Adipocyte (in vitro differentiated cells): ENCODE measurements at regions not wholly inside any gene's neighbourhood (a gene's known extent, or its start where the extent isn't known, plus 50 kb on each side); places are given as distances from the start of the nearest gene placed in this dataset.
"Not testable (repeated sequence)": the region's sequence is repeated elsewhere in the genome, so short reads cannot be mapped to it uniquely, and the experiment has no call there.

Experiments used
- DNase-seq: peaks from one replicate; pipeline ENCODE4 v3.0.0-alpha.2; 2015; ENCODE audit warnings: low read depth
- H3K27me3 ChIP-seq: replicated peaks from 2 replicates; pipeline ENCODE4 v1.7.0; 2013; ENCODE audit warnings: mild to moderate bottlenecking, low read length, moderate library complexity; ENCODE audit not compliant: control insufficient read depth, insufficient read depth
- H3K36me3 ChIP-seq: 2 replicates; pipeline ENCODE4 v1.7.0; 2013; ENCODE audit warnings: low read length, mild to moderate bottlenecking, moderate library complexity; ENCODE audit not compliant: control insufficient read depth, insufficient read depth, severe bottlenecking
- H3K4me1 ChIP-seq: 2 replicates; pipeline ENCODE4 v1.7.0; 2013; ENCODE audit warnings: mild to moderate bottlenecking, low read length, moderate library complexity; ENCODE audit not compliant: control insufficient read depth, insufficient read depth
- H3K4me3 ChIP-seq: 2 replicates; pipeline ENCODE4 v1.7.0; 2013; ENCODE audit warnings: mild to moderate bottlenecking, low read length, moderate library complexity
- H3K9ac ChIP-seq: 2 replicates; pipeline ENCODE4 v1.7.0; 2013; ENCODE audit warnings: mild to moderate bottlenecking, low read length, moderate library complexity
- H3K9me3 ChIP-seq: 2 replicates; pipeline ENCODE4 v1.7.0; 2013; ENCODE audit warnings: mild to moderate bottlenecking, low read length, moderate library complexity; ENCODE audit not compliant: control insufficient read depth

DNA sequence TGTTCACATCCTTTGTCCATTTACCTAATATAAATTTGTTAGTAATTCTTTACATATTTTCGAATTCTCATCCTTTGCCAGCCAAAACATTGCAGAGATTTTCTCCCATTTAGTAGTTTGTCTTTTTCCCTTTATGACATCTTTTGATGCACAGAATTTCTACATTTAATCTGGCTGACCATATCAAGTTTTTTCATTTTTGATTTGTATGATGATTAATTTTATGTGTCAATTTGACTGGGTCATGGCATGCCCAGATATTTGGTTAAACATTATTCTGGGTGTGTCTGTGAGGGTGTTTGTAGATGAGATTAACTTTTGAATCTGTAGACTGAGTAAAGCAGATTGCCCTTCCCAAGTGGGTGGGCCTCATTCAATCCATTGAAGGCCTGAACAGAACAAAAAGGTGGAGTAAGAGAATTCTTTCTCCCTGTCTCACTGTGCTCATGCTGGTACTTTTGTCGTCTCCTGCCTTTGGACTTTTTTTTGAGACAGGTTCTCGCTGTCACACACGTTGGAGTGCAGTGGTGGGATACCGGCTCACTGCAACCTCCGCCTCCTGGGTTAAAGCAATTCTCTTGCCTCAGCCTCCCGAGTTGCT, 72.1 kb upstream of the EPB41L1 start:
- Histone ChIP-seq H3K9ac (no peak overlapping the region), H3K4me3 (no peak overlapping the region), H3K36me3 (no peaks in the 10 kb centered on the region), H3K27me3 (no peaks in the 10 kb centered on the region), H3K9me3 (no peaks in the 10 kb centered on the region), H3K4me1 (peaks cover 23% of the 10 kb centered on the region)
- DNase-seq, result peak; percentile 2

DNA sequence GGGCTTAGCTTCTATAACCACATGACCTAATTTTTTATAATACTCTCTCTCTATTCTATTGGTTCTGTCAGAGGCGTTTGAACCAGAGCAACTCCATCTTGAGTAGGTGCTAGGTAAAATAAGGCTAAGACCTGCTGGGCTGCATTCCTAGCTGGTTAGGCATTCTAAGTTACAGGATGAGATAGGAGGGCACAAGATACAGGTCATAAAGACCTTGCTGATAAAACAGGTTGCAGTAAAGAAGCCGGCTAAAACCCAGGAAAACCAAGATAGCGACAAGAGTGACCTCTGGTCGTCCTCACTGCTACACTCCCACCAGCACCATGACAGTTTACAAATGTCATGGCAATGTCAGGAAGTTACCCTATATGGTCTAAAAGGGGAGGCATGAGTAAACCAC, 71.3 kb upstream of the EPB41L1 start:
- not testable (repeated sequence) for H3K36me3 ChIP-seq, H3K9ac ChIP-seq, H3K4me3 ChIP-seq, DNase-seq, H3K27me3 ChIP-seq, H3K9me3 ChIP-seq
- H3K4me1 ChIP-seq, result peaks cover 23% of the 10 kb centered on the region

DNA sequence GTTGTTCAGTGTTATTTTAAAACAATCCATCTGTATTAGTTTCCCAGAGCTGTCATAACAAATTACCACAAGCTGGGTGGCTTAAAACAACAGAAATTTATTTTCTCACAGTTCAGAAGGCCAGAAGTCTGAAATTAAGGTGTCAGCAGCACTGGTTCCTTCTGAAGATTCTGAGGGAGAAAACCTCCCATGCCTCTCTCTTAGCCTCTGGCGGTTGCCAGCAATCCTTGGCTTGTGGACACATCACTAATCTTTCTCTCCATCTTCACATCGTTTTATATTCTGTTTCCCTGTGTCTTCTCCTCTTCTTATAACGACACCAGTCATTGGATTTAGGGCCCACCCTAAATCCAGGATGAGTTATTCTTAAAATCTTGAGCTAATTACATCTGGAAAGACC, 70.2 kb upstream of the EPB41L1 start:
- no peaks in the 10 kb centered on the region for H3K36me3 ChIP-seq
- H3K9ac ChIP-seq, result no peak overlapping the region
- no peak overlapping the region for H3K4me3 ChIP-seq
- no peaks in the 10 kb centered on the region for H3K9me3 ChIP-seq
- H3K27me3 ChIP-seq, result no peaks in the 10 kb centered on the region
- no peak for DNase-seq
- H3K4me1 ChIP-seq, result peaks cover 23% of the 10 kb centered on the region

DNA sequence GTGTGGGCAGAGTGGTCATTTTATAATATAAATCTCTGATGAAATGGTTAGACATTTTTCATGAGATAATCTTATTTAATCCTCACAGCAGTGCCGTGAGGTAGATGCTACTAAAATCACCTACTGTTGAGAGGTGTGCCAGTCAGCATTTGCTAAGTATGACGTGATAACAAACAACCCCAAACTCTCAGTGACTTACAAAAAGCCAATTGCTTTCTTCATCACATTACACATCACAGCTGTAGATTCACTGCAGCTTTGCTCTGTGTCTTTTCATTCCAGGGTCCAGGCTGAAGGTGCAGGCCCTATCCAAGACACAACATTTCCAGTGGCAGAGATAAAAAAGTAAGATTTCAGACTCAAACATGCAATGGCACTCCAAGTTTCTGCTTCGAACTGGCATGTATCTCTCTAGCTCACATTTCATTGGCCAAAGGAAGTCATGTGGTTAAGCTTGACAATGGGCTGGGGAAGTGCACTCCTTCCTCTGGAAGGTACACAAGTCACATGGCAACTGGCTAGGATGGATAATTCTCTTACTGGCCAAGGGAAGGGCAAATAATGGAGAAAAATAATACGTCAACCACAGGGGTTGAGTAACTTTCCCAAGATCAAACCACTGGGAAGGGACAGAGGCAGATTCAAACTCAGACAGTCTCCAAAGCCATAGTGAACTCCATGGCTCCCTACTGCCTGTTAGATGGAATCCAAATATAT, 69.5 kb upstream of the EPB41L1 start:
- no peaks in the 10 kb centered on the region for H3K27me3 ChIP-seq

DNA sequence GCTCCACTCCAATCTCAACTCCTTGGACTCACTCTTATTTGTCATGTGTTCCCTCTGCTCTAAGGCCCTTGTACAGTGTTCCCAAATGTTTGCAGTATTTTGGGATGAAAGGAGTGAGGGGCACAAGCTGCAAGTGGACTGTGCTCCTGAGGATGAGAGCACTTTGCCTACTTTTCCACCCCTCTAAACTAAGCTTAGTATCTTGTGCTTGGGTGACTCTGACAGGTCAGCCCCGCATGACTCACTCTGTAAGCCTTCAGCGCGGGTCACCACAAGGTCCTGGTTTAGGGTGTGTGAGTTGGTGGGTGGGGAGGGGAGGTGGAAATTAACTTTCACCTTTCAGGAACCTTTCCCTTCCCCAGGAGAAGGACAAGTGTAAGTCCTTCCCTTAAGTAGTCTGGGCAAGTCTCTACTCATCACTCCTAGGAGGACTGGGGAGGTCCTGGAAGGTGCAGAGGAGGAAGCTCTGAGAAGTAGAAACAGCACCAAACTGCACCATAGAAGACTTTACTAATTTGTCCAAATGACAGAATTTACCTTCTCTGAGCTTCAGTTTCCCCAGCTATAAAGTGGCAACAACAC, 68.8 kb upstream of the EPB41L1 start:
- Histone ChIP-seq H3K4me1 (peaks cover 17% of the 10 kb centered on the region), H3K9ac (no peak overlapping the region), H3K4me3 (no peak overlapping the region), H3K27me3 (no peaks in the 10 kb centered on the region), H3K36me3 (no peaks in the 10 kb centered on the region), H3K9me3 (no peaks in the 10 kb centered on the region)
- DNase-seq, result peak; percentile 43

More for the DNA sequence above, 69.5 kb upstream of the EPB41L1 start:
- no peak for DNase-seq
- Histone ChIP-seq H3K9ac (no peak overlapping the region), H3K4me3 (no peak overlapping the region), H3K4me1 (peaks cover 20% of the 10 kb centered on the region), H3K9me3 (no peaks in the 10 kb centered on the region), H3K36me3 (no peaks in the 10 kb centered on the region)

DNA sequence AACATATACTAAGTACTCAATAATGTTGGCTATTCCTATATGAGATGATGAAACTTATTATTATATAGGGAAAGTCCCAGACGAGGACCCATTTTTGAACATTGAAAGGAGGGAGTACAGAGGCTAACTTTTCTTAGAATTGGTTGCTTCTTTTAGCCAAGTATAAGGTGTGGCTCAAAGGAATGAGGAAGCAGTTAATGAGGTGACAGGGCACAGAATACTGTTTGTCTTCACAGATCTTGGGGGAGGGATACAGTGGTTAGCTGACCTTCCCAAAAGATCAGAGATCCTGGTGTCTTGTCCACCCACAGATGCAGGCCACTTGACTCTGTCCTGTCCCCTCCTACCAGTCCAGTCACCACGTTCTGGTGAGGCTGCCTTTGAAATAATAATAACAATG, 67.8 kb upstream of the EPB41L1 start:
- H3K4me1 ChIP-seq, result peaks cover 13% of the 10 kb centered on the region
- H3K36me3 ChIP-seq, result no peaks in the 10 kb centered on the region

DNA sequence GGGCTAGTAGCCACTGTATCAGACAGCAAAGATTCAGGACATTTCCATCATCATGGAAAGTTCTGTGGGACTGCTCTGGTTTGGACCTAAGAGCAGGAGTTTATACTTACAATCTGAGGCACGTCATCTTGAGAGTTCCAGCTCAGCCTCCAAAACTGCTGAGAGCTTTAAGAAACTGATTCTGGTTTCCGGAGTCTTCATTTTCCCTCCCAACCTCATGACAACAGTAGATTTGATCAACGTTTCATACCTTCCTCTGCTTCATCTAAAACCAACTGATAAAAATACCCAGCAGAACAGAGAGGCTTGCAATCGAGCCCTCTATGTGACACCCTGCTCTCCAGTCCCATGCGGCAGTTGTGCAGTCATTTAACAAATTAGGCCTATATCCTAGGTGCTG, 64.3 kb upstream of the EPB41L1 start:
- no peaks in the 10 kb centered on the region for H3K27me3 ChIP-seq
- no peaks in the 10 kb centered on the region for H3K36me3 ChIP-seq
- H3K9me3 ChIP-seq, result no peaks in the 10 kb centered on the region
- H3K4me3 ChIP-seq, result no peak overlapping the region
- DNase-seq, result no peak
- no peak overlapping the region for H3K9ac ChIP-seq
- H3K4me1 ChIP-seq, result peaks cover 26% of the 10 kb centered on the region

More for the DNA sequence above, 67.8 kb upstream of the EPB41L1 start:
- no peak overlapping the region for H3K9ac ChIP-seq
- DNase-seq, result no peak
- H3K27me3 ChIP-seq, result no peaks in the 10 kb centered on the region
- no peak overlapping the region for H3K4me3 ChIP-seq
- H3K9me3 ChIP-seq, result no peaks in the 10 kb centered on the region

DNA sequence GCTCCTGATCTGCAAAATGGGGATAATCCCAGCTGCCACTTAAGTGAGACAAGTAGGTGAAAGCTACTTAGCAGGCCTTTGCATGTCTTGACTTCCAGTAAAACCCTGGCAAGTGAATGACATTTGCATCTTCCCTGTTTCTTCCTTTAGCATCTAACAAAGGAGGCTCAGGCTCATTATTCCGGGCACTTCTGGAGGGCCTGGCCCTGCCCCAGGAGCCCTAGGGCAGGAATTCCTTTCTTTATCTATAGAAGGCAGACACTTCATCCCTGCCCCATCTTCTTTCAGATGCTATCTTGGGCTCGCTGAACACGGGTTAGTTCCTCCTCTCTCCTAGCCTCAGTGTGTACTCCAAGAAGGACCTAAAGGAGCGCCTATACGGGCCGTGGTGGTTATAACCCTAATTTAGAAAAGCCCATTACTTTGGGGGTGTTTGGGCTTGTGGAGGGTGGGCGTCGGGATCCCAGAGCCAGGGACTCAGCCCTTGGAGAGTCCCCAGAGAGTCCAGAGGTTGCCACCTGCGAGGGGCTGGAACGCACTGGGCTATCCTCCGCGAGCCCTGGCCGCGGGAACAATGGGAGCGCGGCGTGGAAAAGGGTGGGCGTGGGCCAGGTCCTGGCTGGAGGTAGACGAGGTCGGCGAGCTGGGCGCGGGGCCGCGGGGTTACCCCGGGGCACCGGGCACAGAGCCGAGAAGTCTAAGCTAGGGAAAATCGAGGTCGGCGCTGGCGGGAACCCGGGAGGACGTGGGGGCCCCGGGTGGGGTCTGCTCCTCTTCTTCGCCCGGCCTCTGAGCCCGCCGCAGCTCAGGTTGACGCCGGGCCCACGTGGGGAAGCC, 62.8 kb upstream of the EPB41L1 start:
- H3K4me3 ChIP-seq, result peak overlapping the region; percentile 68
- no peaks in the 10 kb centered on the region for H3K9me3 ChIP-seq
- peaks cover 20% of the 10 kb centered on the region for H3K4me1 ChIP-seq
- no peak for DNase-seq
- H3K9ac ChIP-seq, result peak overlapping the region; percentile 58
- no peaks in the 10 kb centered on the region for H3K27me3 ChIP-seq
- no peaks in the 10 kb centered on the region for H3K36me3 ChIP-seq

DNA sequence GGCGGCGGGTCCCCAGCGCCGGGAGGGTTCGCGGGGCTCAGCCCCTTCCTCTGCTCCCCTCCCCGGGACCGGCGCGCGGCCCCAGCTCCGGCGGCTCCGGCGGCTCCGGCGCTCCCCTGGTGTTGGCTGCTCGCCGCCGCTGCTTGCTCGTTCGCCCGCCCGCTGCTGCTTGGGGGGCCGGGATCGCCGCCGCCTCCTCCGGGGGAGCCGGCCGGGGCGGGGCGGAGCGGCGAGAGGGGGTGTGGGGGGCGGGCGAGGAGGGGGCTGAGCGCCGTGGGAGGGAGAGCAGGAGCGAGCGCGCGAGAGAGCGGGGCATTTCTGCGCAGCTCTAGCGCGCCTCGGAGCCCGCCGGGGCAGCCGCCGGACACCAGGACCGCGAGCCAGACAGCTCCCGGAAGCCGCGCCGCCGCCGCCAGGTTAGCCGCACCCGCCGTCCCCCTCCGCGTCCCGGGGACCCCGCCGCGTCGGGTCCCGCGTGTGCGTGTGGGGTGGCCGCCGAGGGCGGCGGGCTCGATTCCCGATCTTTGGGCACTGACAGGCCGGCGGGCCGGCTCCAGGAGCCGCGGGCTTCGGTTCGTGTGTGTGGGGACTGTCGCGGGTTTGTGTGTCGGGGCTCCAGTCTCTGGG, 62.0 kb upstream of the EPB41L1 start:
- H3K4me3 ChIP-seq, result peak overlapping the region; percentile 86
- no peaks in the 10 kb centered on the region for H3K36me3 ChIP-seq
- no peaks in the 10 kb centered on the region for H3K9me3 ChIP-seq
- peak overlapping the region; percentile 83 for H3K9ac ChIP-seq
- H3K4me1 ChIP-seq, result peaks cover 24% of the 10 kb centered on the region
- peak; percentile 71 for DNase-seq
- H3K27me3 ChIP-seq, result no peaks in the 10 kb centered on the region

DNA sequence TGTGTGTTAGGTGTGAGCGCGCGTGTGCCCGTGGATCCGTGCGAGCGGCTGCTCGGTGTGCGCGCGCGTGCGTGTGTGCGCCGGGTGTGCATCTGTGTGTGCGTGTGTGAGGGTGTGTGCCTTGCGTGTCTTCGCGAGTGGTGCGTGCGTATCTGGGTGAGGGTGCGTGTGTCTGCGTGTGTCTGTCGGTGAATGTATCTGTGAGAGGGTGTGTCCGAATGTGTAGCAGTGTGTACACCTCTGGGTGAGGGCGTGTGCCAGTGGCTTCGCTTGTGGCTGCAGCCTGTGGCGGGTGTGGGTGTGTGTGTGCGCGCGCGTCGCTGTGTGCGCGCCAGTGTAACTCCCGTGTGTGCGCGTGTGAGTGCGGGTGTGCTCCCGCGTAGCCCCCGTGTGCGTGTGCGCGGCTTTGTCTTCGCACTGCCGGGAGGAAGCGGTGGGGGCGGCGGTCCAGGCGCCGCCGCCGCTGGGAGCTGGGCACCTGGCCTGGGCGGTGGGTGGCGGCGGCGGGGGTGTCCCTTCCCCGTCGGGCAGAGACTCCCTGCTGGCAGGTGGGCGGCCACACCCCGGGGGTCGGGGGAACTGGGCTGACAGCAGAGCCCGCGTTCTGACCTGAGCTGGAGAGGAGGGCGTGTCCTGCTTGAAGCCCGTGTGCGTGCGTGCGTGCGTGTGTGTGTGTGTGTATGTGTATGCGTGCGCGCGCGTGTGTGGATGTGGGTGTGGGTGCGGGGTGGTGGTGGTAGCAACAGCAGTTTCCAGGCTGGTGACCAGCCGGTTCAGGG, 61.3 kb upstream of the EPB41L1 start:
- DNase-seq, result peak; percentile 63
- Histone ChIP-seq H3K9ac (peak overlapping the region; percentile 83), H3K9me3 (no peaks in the 10 kb centered on the region), H3K4me3 (peak overlapping the region; percentile 86), H3K27me3 (no peaks in the 10 kb centered on the region), H3K36me3 (no peaks in the 10 kb centered on the region), H3K4me1 (peaks cover 31% of the 10 kb centered on the region)
